GM18867 (cell line): ENCODE measurements at regions not wholly inside any gene's neighbourhood (a gene's known extent, or its start where the extent isn't known, plus 50 kb on each side); places are given as distances from the start of the nearest gene placed in this dataset.

Source experiments
- ATAC-seq: cut with Tn5 transposase; IDR thresholded peaks from one replicate; pipeline ENCODE4 v1.9.1; 2021; ENCODE audit warnings: mild to moderate bottlenecking, moderate library complexity; ENCODE audit not compliant: unreplicated experiment

GRCh38 chr2:128797092-128797491, 478.4 kb upstream of the HS6ST1 start:
- ATAC-seq: no peak

GRCh38 chr2:128797533-128797932, 478.9 kb upstream of the HS6ST1 start:
- peak; percentile 61 for ATAC-seq

GRCh38 chr2:128797937-128798336, 479.3 kb upstream of the HS6ST1 start:
- ATAC-seq: peak; percentile 96

GRCh38 chr2:128798502-128799283, 480.0 kb upstream of the HS6ST1 start:
- ATAC-seq: no peak

GRCh38 chr2:128799284-128799552, 480.6 kb upstream of the HS6ST1 start:
- no peak for ATAC-seq

- ATAC-seq: no peak
These were observed 481.1 kb upstream of the HS6ST1 start for GRCh38 chr2:128799730-128800129.

GRCh38 chr2:128801576-128801975, 482.9 kb upstream of the HS6ST1 start:
- ATAC-seq: no peak

- ATAC-seq: no peak
These were observed 484.6 kb upstream of the HS6ST1 start for GRCh38 chr2:128803222-128803621.

GRCh38 chr2:128805237-128805636, 486.6 kb upstream of the HS6ST1 start:
- ATAC-seq: no peak

GRCh38 chr2:128805918-128806317, 487.2 kb upstream of the HS6ST1 start:
- no peak for ATAC-seq

GRCh38 chr2:128807317-128807716, 488.6 kb upstream of the HS6ST1 start:
- ATAC-seq: no peak

- ATAC-seq: no peak
These were observed 490.0 kb upstream of the HS6ST1 start for GRCh38 chr2:128808462-128809258.

- no peak for ATAC-seq
These were observed 490.6 kb upstream of the HS6ST1 start for GRCh38 chr2:128809259-128809636.

- no peak for ATAC-seq
These were observed 491.2 kb upstream of the HS6ST1 start for GRCh38 chr2:128809880-128810279.

- no peak for ATAC-seq
These were observed 493.7 kb upstream of the HS6ST1 start for GRCh38 chr2:128812183-128812940.

- no peak for ATAC-seq
These were observed 494.8 kb upstream of the HS6ST1 start for GRCh38 chr2:128813352-128814034.

GRCh38 chr2:128815248-128815647, 496.6 kb upstream of the HS6ST1 start:
- no peak for ATAC-seq

GRCh38 chr2:128817171-128817570, 498.5 kb upstream of the HS6ST1 start:
- no peak for ATAC-seq

- no peak for ATAC-seq
These were observed 499.1 kb upstream of the HS6ST1 start for GRCh38 chr2:128817813-128818212.

GRCh38 chr2:128818248-128818647, 499.6 kb upstream of the HS6ST1 start:
- ATAC-seq: no peak
